Fibroblast of skin of back (primary cell): ENCODE measurements at regions not wholly inside any gene's neighbourhood (a gene's known extent, or its start where the extent isn't known, plus 50 kb on each side); places are given as distances from the start of the nearest gene placed in this dataset.
"Not testable (repeated sequence)": the region's sequence is repeated elsewhere in the genome, so short reads cannot be mapped to it uniquely, and the experiment has no call there.

Source experiments
- DNase-seq: peaks from one replicate; pipeline ENCODE4 v3.0.0-alpha.2; 2013

- DNase-seq: no peak
Observed at GRCh38 chr15:93941697-93942096, 289.7 kb upstream of the MCTP2 start.

- no peak for DNase-seq
Observed at GRCh38 chr15:93940226-93940625, 291.1 kb upstream of the MCTP2 start.

GRCh38 chr15:93932164-93932776 lies 299.1 kb upstream of the MCTP2 start:
- DNase-seq: no peak

GRCh38 chr15:93929375-93930094 lies 301.8 kb upstream of the MCTP2 start:
- peak; percentile 97 for DNase-seq

- no peak for DNase-seq
Observed at GRCh38 chr15:93920204-93920603, 311.2 kb upstream of the MCTP2 start.

- DNase-seq: not testable (repeated sequence)
Observed at GRCh38 chr15:93918801-93919200, 312.6 kb upstream of the MCTP2 start.

- no peak for DNase-seq
Observed at GRCh38 chr15:93917181-93917580, 314.2 kb upstream of the MCTP2 start.

GRCh38 chr15:93913871-93914270 lies 317.5 kb upstream of the MCTP2 start:
- no peak for DNase-seq

- no peak for DNase-seq
Observed at GRCh38 chr15:93913310-93913709, 318.1 kb upstream of the MCTP2 start.

- DNase-seq: no peak
Observed at GRCh38 chr15:93900476-93901400, 330.6 kb upstream of the MCTP2 start.

GRCh38 chr15:93899817-93900216 lies 331.5 kb upstream of the MCTP2 start:
- no peak for DNase-seq

GRCh38 chr15:93897377-93897776 lies 334.0 kb upstream of the MCTP2 start:
- no peak for DNase-seq

- no peak for DNase-seq
Observed at GRCh38 chr15:93895976-93896770, 335.2 kb upstream of the MCTP2 start.

GRCh38 chr15:93894438-93895036 lies 336.8 kb upstream of the MCTP2 start:
- DNase-seq: no peak

- no peak for DNase-seq
Observed at GRCh38 chr15:93887151-93887550, 344.2 kb upstream of the MCTP2 start.

- no peak for DNase-seq
Observed at GRCh38 chr15:93882779-93883178, 348.6 kb upstream of the MCTP2 start.

- no peak for DNase-seq
Observed at GRCh38 chr15:93882141-93882540, 349.2 kb upstream of the MCTP2 start.

GRCh38 chr15:93881310-93881709 lies 350.1 kb upstream of the MCTP2 start:
- DNase-seq: no peak

- no peak for DNase-seq
Observed at GRCh38 chr15:93880358-93880757, 351.0 kb upstream of the MCTP2 start.

- no peak for DNase-seq
Observed at GRCh38 chr15:93870583-93870982, 360.8 kb upstream of the MCTP2 start.

- DNase-seq: no peak
Observed at GRCh38 chr15:93866948-93867347, 364.4 kb upstream of the MCTP2 start.

- DNase-seq: no peak
Observed at GRCh38 chr15:93866476-93866875, 364.9 kb upstream of the MCTP2 start.
